ENCODE measurements at regions not wholly inside any gene's neighbourhood (a gene's known extent, or its start where the extent isn't known, plus 50 kb on each side); places are given as distances from the start of the nearest gene placed in this dataset.
"Not testable (repeated sequence)": the region's sequence is repeated elsewhere in the genome, so short reads cannot be mapped to it uniquely, and the experiment has no call there.

GRCh38 chr9:22913026-22913425 lies 466.4 kb downstream of the DMRTA1 start:
- no peak overlapping the region for H3K4me3 Mint-ChIP-seq
- H3K4me1 Mint-ChIP-seq: no peaks in the 10 kb centered on the region
- no peak for ATAC-seq (ENCODE audit: low read depth in 2 of 2)
- no peak overlapping the region for H3K27ac Mint-ChIP-seq
- peaks cover 0 to 9% (median 0%) of the 10 kb centered on the region in 7 donors for H3K9me3 Mint-ChIP-seq
- no peaks in the 10 kb centered on the region for H3K27me3 Mint-ChIP-seq
- no peaks in the 10 kb centered on the region for H3K36me3 Mint-ChIP-seq
- no peak for DNase-seq

GRCh38 chr9:22913518-22913917 lies 466.9 kb downstream of the DMRTA1 start:
- DNase-seq (no peak), ATAC-seq (ENCODE audit: low read depth in 2 of 2) (no peak)
- H3K4me3 Mint-ChIP-seq: no peak overlapping the region
- H3K36me3 Mint-ChIP-seq: no peaks in the 10 kb centered on the region
- H3K27me3 Mint-ChIP-seq: no peaks in the 10 kb centered on the region
- H3K27ac Mint-ChIP-seq: peak overlapping the region in 1 of 6 donors; percentile 17
- H3K9me3 Mint-ChIP-seq: peaks cover 0 to 9% (median 0%) of the 10 kb centered on the region in 7 donors
- H3K4me1 Mint-ChIP-seq: no peaks in the 10 kb centered on the region

DNA sequence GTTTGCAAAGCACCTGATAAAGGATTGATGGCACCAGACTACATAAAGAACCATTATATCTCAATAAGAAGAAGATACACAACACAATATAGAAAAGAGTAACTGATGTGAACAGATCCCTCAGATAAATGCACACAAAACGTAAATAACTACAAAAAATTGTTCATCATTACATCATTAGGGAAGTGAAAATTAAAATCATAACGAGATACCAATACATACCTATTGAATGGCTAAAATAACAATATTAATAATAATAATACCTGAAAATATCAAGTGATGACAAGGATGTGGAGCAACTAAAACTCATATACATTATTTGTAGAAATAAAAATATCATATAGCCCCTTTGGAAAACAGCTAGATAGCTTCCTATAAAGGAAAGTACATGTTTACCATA lies 469.5 kb downstream of the DMRTA1 start:
- Mint-ChIP-seq H3K4me3 (no peak overlapping the region), H3K27me3 (no peaks in the 10 kb centered on the region), H3K9me3 (peaks cover 0 to 4% (median 0%) of the 10 kb centered on the region in 7 donors), H3K4me1 (no peaks in the 10 kb centered on the region), H3K27ac (no peak overlapping the region), H3K36me3 (no peaks in the 10 kb centered on the region)
- no peak for DNase-seq
- ATAC-seq (ENCODE audit: low read depth in 2 of 2): no peak

- no peak for DNase-seq
- H3K27ac Mint-ChIP-seq: no peak overlapping the region
- H3K4me1 Mint-ChIP-seq: no peaks in the 10 kb centered on the region
- no peaks in the 10 kb centered on the region for H3K36me3 Mint-ChIP-seq
- H3K4me3 Mint-ChIP-seq: no peak overlapping the region
- no peak for ATAC-seq (ENCODE audit: low read depth in 2 of 2)
- H3K9me3 Mint-ChIP-seq: peaks cover 0 to 5% (median 0%) of the 10 kb centered on the region in 7 donors
- H3K27me3 Mint-ChIP-seq: no peaks in the 10 kb centered on the region
Measured at GRCh38 chr9:22919423-22919822, 472.8 kb downstream of the DMRTA1 start.

DNA sequence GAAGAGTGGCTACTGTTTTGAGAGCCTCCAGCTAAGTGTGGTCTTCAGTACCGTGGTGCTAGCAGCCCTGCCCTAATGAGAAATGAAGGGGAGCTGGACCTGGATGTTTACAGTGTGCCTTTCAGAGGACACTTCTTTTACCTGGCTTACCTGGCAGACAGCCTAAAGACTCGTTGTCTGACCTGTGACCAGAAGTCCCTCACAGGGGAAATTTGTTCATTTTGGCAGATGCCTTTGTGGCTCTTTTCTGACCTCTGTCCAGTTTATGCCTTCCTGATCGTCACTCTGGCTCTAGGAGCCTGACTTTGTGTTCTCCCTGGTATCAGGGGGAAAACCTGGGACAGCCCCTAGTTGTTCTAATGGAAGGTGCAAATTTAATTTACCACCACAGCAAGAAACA lies 475.1 kb downstream of the DMRTA1 start:
- no peak for ATAC-seq (ENCODE audit: low read depth in 2 of 2)
- Mint-ChIP-seq H3K4me1 (no peaks in the 10 kb centered on the region), H3K27ac (no peak overlapping the region), H3K36me3 (no peaks in the 10 kb centered on the region), H3K4me3 (no peak overlapping the region), H3K9me3 (peaks cover 0 to 5% (median 0%) of the 10 kb centered on the region in 7 donors), H3K27me3 (no peaks in the 10 kb centered on the region)
- no peak for DNase-seq

- peak overlapping the region in 1 of 6 donors; percentile 25 for H3K27ac Mint-ChIP-seq
- no peaks in the 10 kb centered on the region for H3K36me3 Mint-ChIP-seq
- DNase-seq (no peak), ATAC-seq (ENCODE audit: low read depth in 2 of 2) (no peak)
- H3K9me3 Mint-ChIP-seq: peaks cover 0 to 5% (median 0%) of the 10 kb centered on the region in 7 donors
- H3K27me3 Mint-ChIP-seq: no peaks in the 10 kb centered on the region
- H3K4me3 Mint-ChIP-seq: no peak overlapping the region
- no peaks in the 10 kb centered on the region for H3K4me1 Mint-ChIP-seq
Measured at GRCh38 chr9:22922222-22922621, 475.6 kb downstream of the DMRTA1 start.

- Mint-ChIP-seq H3K27ac (no peak overlapping the region), H3K27me3 (no peaks in the 10 kb centered on the region), H3K4me1 (no peaks in the 10 kb centered on the region), H3K4me3 (no peak overlapping the region), H3K9me3 (peaks cover 0 to 3% (median 0%) of the 10 kb centered on the region in 7 donors), H3K36me3 (no peaks in the 10 kb centered on the region)
- DNase-seq (no peak), ATAC-seq (ENCODE audit: low read depth in 2 of 2) (no peak)
Measured at GRCh38 chr9:22954550-22954949, 507.9 kb downstream of the DMRTA1 start.

- Mint-ChIP-seq H3K27me3 (no peaks in the 10 kb centered on the region), H3K9me3 (peaks cover 0 to 3% (median 0%) of the 10 kb centered on the region in 7 donors), H3K36me3 (no peaks in the 10 kb centered on the region), H3K4me3 (no peak overlapping the region), H3K27ac (no peak overlapping the region), H3K4me1 (no peaks in the 10 kb centered on the region)
- ATAC-seq (ENCODE audit: low read depth in 2 of 2) (no peak), DNase-seq (no peak)
Measured at GRCh38 chr9:22954964-22955363, 508.3 kb downstream of the DMRTA1 start.

DNA sequence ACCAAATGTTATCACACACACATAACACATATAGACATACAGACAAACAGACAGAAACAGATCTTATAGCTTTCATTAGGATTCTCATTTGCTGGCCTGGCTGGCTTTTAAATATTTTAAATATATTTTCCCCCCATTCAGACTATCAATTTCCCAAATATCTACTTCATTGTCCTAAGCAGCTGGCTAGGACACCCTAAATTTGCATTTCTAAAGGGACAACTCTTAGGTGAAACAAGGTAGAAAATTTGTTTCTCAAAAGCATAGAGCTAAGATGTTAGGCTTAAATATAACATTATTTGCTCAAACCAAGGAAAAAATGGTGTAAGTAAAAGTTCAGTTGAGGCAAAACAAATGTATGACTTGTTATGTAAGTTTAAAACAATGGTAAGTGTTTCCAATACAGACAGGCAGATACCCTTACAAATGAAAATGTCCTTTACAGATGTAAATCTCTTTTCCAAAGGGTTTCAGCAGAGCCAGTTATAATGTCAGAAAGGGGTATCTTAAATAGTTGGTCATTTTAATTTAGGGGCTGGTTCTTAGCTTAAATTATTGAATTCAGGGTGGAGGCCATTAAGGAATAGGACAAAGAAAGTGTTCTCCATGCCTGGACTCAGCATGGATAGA lies 522.8 kb downstream of the DMRTA1 start:
- peaks cover 0 to 3% (median 0%) of the 10 kb centered on the region in 7 donors for H3K9me3 Mint-ChIP-seq
- H3K4me1 Mint-ChIP-seq: no peaks in the 10 kb centered on the region
- H3K4me3 Mint-ChIP-seq: no peak overlapping the region
- H3K27me3 Mint-ChIP-seq: no peaks in the 10 kb centered on the region
- no peak overlapping the region for H3K27ac Mint-ChIP-seq
- DNase-seq (no peak), ATAC-seq (ENCODE audit: low read depth in 2 of 2) (no peak)
- no peaks in the 10 kb centered on the region for H3K36me3 Mint-ChIP-seq

GRCh38 chr9:22970434-22970975 lies 523.9 kb downstream of the DMRTA1 start:
- Mint-ChIP-seq H3K4me3 (no peak overlapping the region), H3K36me3 (no peaks in the 10 kb centered on the region), H3K27ac (no peak overlapping the region), H3K4me1 (no peaks in the 10 kb centered on the region), H3K27me3 (no peaks in the 10 kb centered on the region), H3K9me3 (peaks cover 0 to 3% (median 2%) of the 10 kb centered on the region in 7 donors)
- ATAC-seq (ENCODE audit: low read depth in 2 of 2) (no peak), DNase-seq (no peak)

GRCh38 chr9:22975951-22976350 lies 529.3 kb downstream of the DMRTA1 start:
- Mint-ChIP-seq H3K27ac (no peak overlapping the region), H3K4me3 (no peak overlapping the region), H3K27me3 (no peaks in the 10 kb centered on the region)

DNA sequence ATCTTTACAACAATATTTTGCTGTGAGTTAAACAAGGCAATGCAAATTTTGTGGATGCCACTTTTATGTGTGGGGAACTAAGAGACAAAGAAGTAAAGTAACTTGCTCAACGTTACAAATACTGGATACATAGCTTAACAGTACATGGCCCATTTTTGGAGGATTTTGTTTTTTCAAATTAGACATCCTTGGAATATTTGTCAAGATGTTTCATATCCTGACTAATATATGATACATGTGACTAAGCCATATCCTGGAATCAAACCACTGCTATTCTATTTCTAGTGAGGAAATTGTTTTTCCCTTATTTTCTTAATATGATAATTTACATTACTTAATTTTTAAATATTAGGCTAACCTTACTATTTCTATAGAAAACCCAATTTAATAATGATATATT lies 529.8 kb downstream of the DMRTA1 start:
- Mint-ChIP-seq H3K4me1 (no peaks in the 10 kb centered on the region), H3K4me3 (no peak overlapping the region), H3K36me3 (no peaks in the 10 kb centered on the region), H3K27me3 (no peaks in the 10 kb centered on the region), H3K9me3 (peaks cover 0 to 4% (median 2%) of the 10 kb centered on the region in 7 donors), H3K27ac (no peak overlapping the region)
- DNase-seq: no peak
- ATAC-seq (ENCODE audit: low read depth in 2 of 2): no peak

More at GRCh38 chr9:22975951-22976350, 529.3 kb downstream of the DMRTA1 start:
- H3K9me3 Mint-ChIP-seq: peaks cover 0 to 4% (median 2%) of the 10 kb centered on the region in 7 donors
- ATAC-seq (ENCODE audit: low read depth in 2 of 2) (no peak), DNase-seq (no peak)
- no peaks in the 10 kb centered on the region for H3K36me3 Mint-ChIP-seq
- H3K4me1 Mint-ChIP-seq: no peaks in the 10 kb centered on the region

DNA sequence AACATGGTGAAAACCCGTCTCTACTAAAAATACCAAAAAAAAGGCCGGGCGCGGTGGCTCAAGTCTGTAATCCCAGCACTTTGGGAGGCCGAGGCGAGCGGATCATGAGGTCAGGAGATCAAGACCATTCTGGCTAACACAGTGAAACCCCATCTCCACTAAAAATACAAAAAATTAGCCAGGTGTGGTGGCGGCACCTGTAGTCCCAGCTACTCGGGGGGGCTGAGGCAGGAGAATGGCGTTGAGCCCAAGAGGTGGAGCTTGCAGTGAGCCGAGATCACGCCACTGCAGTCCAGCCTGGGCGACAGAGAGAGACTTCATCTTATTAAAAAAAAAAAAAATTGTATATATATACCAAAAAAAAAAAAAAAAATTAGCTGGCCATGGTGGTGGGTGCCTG lies 533.8 kb downstream of the DMRTA1 start:
- not testable (repeated sequence) for H3K4me1 Mint-ChIP-seq; H3K4me3 Mint-ChIP-seq; H3K36me3 Mint-ChIP-seq; DNase-seq; H3K9me3 Mint-ChIP-seq; ATAC-seq (ENCODE audit: low read depth in 2 of 2); H3K27ac Mint-ChIP-seq; H3K27me3 Mint-ChIP-seq

DNA sequence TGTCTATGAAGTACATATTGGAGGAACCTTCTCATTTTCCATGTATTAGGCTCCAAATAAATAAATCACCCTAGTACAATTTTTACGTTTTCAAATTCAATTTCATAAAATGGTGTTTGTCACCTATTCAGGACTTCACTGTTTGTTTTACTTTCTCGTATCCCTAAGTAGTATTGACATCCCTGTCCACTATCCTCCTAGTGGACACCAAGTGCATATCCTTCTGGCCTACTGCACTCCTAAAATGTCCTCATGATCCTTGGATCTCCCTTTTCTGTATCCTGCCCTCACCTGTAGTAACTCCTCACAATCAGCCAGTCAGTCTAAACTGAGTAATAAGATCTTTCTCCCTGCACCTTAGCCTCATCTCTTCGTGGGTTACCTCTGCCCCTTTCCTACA lies 539.9 kb downstream of the DMRTA1 start:
- no peak for DNase-seq
- Mint-ChIP-seq H3K27me3 (no peaks in the 10 kb centered on the region), H3K4me3 (peak overlapping the region in 1 of 8 donors; percentile 21), H3K27ac (peak overlapping the region in 1 of 6 donors; percentile 3), H3K4me1 (no peaks in the 10 kb centered on the region), H3K36me3 (no peaks in the 10 kb centered on the region), H3K9me3 (peaks cover 0 to 6% (median 0%) of the 10 kb centered on the region in 7 donors)
- ATAC-seq (ENCODE audit: low read depth in 2 of 2): no peak
